K562 (cell line): ENCODE measurements at regions not wholly inside any gene's neighbourhood (a gene's known extent, or its start where the extent isn't known, plus 50 kb on each side); places are given as distances from the start of the nearest gene placed in this dataset.

Experiments
- ARHGAP35 ChIP-seq: fragments of 450-650 bp; IDR thresholded peaks from 2 replicates; pipeline ENCODE4 v1.6.1; 2018; ENCODE audit not compliant: partially characterized antibody
- CTCFL ChIP-seq: IDR thresholded peaks from 2 replicates; pipeline ENCODE4 v1.6.1; 2011; ENCODE audit warnings: borderline replicate concordance, low read depth, mild to moderate bottlenecking, moderate library complexity, low read length; ENCODE audit not compliant: insufficient read depth, poor library complexity, severe bottlenecking
- HSF4 ChIP-seq: fragments of 250-450 bp; sonication (Bioruptor Pico); IDR thresholded peaks from 2 replicates; pipeline ENCODE4 v2.1.2; 2022; ENCODE audit warnings: mild to moderate bottlenecking, moderate library complexity, borderline replicate concordance
- KDM1A ChIP-seq, 2 experiments: fragments of 450-650 bp; IDR thresholded peaks; 2 replicates each; pipeline ENCODE4 v1.6.1; 2016; ENCODE audit warnings: mild to moderate bottlenecking in 2 of 2
- MTA3 ChIP-seq: fragments of 450-650 bp; formaldehyde crosslinking; IDR thresholded peaks from 2 replicates; pipeline ENCODE4 v1.6.1; 2017; ENCODE audit warnings: mild to moderate bottlenecking, borderline replicate concordance
- NRF1 ChIP-seq, 2 experiments: fragments of 450-650 bp; IDR thresholded peaks in 1 of 2; conservative IDR thresholded peaks in 1 of 2; 2 replicates each; pipeline ENCODE4 v1.6.1; 2014; ENCODE audit warnings: mild to moderate bottlenecking in 2 of 2
- RBM22 ChIP-seq: fragments of 200-400 bp; formaldehyde crosslinking; IDR thresholded peaks from 2 replicates; pipeline ENCODE4 v1.6.1; 2018; ENCODE audit warnings: low read length, low read depth; ENCODE audit not compliant: poor library complexity, severe bottlenecking
- SIN3B ChIP-seq: fragments of 450-650 bp; IDR thresholded peaks from 2 replicates; pipeline ENCODE4 v1.6.1; 2017; ENCODE audit warnings: low read depth, mild to moderate bottlenecking, moderate library complexity
- ZFP91 ChIP-seq: sonication (generic); formaldehyde crosslinking; IDR thresholded peaks from 2 replicates; pipeline ENCODE4 v1.8.0; 2022; ENCODE audit warnings: mild to moderate bottlenecking, missing genetic modification reagents

GRCh38 chr1:65596768-65597167 is 176.3 kb downstream of the LEPR start (continued):
- TF ChIP-seq CTCFL (no peak), RBM22 (no peak), MTA3 (no peak), HSF4 (CRISPR knock-in tag) (no peak), NRF1 (conservative IDR thresholded peaks at IDR 0.05 in 1 of 2, IDR thresholded peaks at IDR 0.05 in 1 of 2) (no peak), ARHGAP35 (no peak), SIN3B (no peak), ZFP91 (CRISPR knock-in tag) (no peak), KDM1A (IDR thresholded peaks at IDR 0.05) (no peak)
